ENCODE measurements at regions not wholly inside any gene's neighbourhood (a gene's known extent, or its start where the extent isn't known, plus 50 kb on each side); places are given as distances from the start of the nearest gene placed in this dataset.

- intact Hi-C loops (cut with micrococcal nuclease): no loop called here
- Mint-ChIP-seq H3K36me3 (no peaks in the 10 kb centered on the region), H3K27ac (no peak overlapping the region), H3K4me1 (no peaks in the 10 kb centered on the region), H3K27me3 (ENCODE audit: low read depth in 2 of 2) (no peaks in the 10 kb centered on the region), H3K9me3 (peaks cover 3 to 5% of the 10 kb centered on the region in 2 donors), H3K4me3 (no peak overlapping the region)
- Histone ChIP-seq H3K36me3 (ENCODE audit: control insufficient read depth, insufficient read depth, low read length) (no peaks in the 10 kb centered on the region), H3K4me1 (ENCODE audit: control insufficient read depth, insufficient read depth, low read length) (no peaks in the 10 kb centered on the region), H3K4me3 (ENCODE audit: low read length) (no peak overlapping the region), H3K27me3 (ENCODE audit: control insufficient read depth, insufficient read depth, low read length) (no peaks in the 10 kb centered on the region), H3K27ac (ENCODE audit: low read length) (no peak overlapping the region), H3K9me3 (ENCODE audit: control insufficient read depth, insufficient read depth, low read length) (no peaks in the 10 kb centered on the region)
- 86% methylated on average over 7 of the region's 7 CpGs for WGBS (ENCODE audit: insufficient coverage)
- DNase-seq (no peak), ATAC-seq (no peak)
- no peak for TF ChIP-seq CTCF (IDR thresholded peaks at IDR 0.05)
These were observed 371.5 kb upstream of the MTPN start for GRCh38 chr7:136348542-136349192.

GRCh38 chr7:136348142-136348541 lies 371.0 kb upstream of the MTPN start:
- ATAC-seq (no peak), DNase-seq (no peak)
- Mint-ChIP-seq H3K27ac (no peak overlapping the region), H3K4me1 (no peaks in the 10 kb centered on the region), H3K4me3 (no peak overlapping the region), H3K9me3 (peaks cover 3 to 5% of the 10 kb centered on the region in 2 donors), H3K36me3 (no peaks in the 10 kb centered on the region), H3K27me3 (ENCODE audit: low read depth in 2 of 2) (no peaks in the 10 kb centered on the region)
- Histone ChIP-seq H3K27me3 (ENCODE audit: control insufficient read depth, insufficient read depth, low read length) (no peaks in the 10 kb centered on the region), H3K9me3 (ENCODE audit: control insufficient read depth, insufficient read depth, low read length) (no peaks in the 10 kb centered on the region), H3K4me3 (ENCODE audit: low read length) (no peak overlapping the region), H3K4me1 (ENCODE audit: control insufficient read depth, insufficient read depth, low read length) (no peaks in the 10 kb centered on the region), H3K36me3 (ENCODE audit: control insufficient read depth, insufficient read depth, low read length) (no peaks in the 10 kb centered on the region), H3K27ac (ENCODE audit: low read length) (no peak overlapping the region)
- 70% methylated on average over 3 of the region's 3 CpGs for WGBS (ENCODE audit: insufficient coverage)
- intact Hi-C loops (cut with micrococcal nuclease): no loop called here
- no peak for TF ChIP-seq CTCF (IDR thresholded peaks at IDR 0.05)

GRCh38 chr7:136347488-136347887 lies 370.3 kb upstream of the MTPN start:
- H3K27me3 Mint-ChIP-seq (ENCODE audit: low read depth in 2 of 2): no peaks in the 10 kb centered on the region
- Histone ChIP-seq H3K4me1 (ENCODE audit: control insufficient read depth, insufficient read depth, low read length) (no peaks in the 10 kb centered on the region), H3K27ac (ENCODE audit: low read length) (no peak overlapping the region), H3K9me3 (ENCODE audit: control insufficient read depth, insufficient read depth, low read length) (no peaks in the 10 kb centered on the region), H3K4me3 (ENCODE audit: low read length) (no peak overlapping the region), H3K27me3 (ENCODE audit: control insufficient read depth, insufficient read depth, low read length) (no peaks in the 10 kb centered on the region), H3K36me3 (ENCODE audit: control insufficient read depth, insufficient read depth, low read length) (no peaks in the 10 kb centered on the region)
- H3K36me3 Mint-ChIP-seq: no peaks in the 10 kb centered on the region
- no peak for TF ChIP-seq CTCF (IDR thresholded peaks at IDR 0.05)
- no peak overlapping the region for H3K4me3 Mint-ChIP-seq
- H3K4me1 Mint-ChIP-seq: no peaks in the 10 kb centered on the region
- H3K27ac Mint-ChIP-seq: no peak overlapping the region
- peaks cover 2 to 3% of the 10 kb centered on the region in 2 donors for H3K9me3 Mint-ChIP-seq
- intact Hi-C loops (cut with micrococcal nuclease): no loop called here
- WGBS (ENCODE audit: insufficient coverage): 92% methylated on average over 1 of the region's 1 CpG
- ATAC-seq: no peak
- DNase-seq: no peak

GRCh38 chr7:136342251-136342650 lies 365.1 kb upstream of the MTPN start:
- Histone ChIP-seq H3K9me3 (ENCODE audit: control insufficient read depth, insufficient read depth, low read length) (no peaks in the 10 kb centered on the region), H3K27ac (ENCODE audit: low read length) (no peak overlapping the region), H3K4me3 (ENCODE audit: low read length) (no peak overlapping the region), H3K27me3 (ENCODE audit: control insufficient read depth, insufficient read depth, low read length) (no peaks in the 10 kb centered on the region), H3K36me3 (ENCODE audit: control insufficient read depth, insufficient read depth, low read length) (no peaks in the 10 kb centered on the region), H3K4me1 (ENCODE audit: control insufficient read depth, insufficient read depth, low read length) (no peaks in the 10 kb centered on the region)
- Mint-ChIP-seq H3K27me3 (ENCODE audit: low read depth in 2 of 2) (no peaks in the 10 kb centered on the region), H3K27ac (no peak overlapping the region), H3K4me3 (no peak overlapping the region), H3K36me3 (no peaks in the 10 kb centered on the region), H3K9me3 (peaks cover 6 to 9% of the 10 kb centered on the region in 2 donors), H3K4me1 (no peaks in the 10 kb centered on the region)
- intact Hi-C loops (cut with micrococcal nuclease): no loop called here
- DNase-seq (no peak), ATAC-seq (no peak)
- TF ChIP-seq CTCF (IDR thresholded peaks at IDR 0.05): no peak

Measured in natural killer cell (primary cell).